Gastrocnemius medialis (tissue), 4 donors: ENCODE measurements at regions not wholly inside any gene's neighbourhood (a gene's known extent, or its start where the extent isn't known, plus 50 kb on each side); places are given as distances from the start of the nearest gene placed in this dataset.
A peak's percentile ranks its signal among the peaks of the same experiment; 100 is the strongest.

Experiments used
- ATAC-seq, 2 donors: fragments of 150-250 bp; one replicate each; pipeline ENCODE4 v1.9.1; 2016
- DNase-seq, 2 donors: peaks; one replicate each; pipeline ENCODE4 v3.0.0-alpha.2; 2019
- H3K27ac ChIP-seq, 4 donors: fragments of 200-600 bp; sonication (generic); 1 replicate in 1 of 4; 2 replicates in 3 of 4; pipeline ENCODE4 v1.5.1; 2016 to 2018; ENCODE audit warnings: mild to moderate bottlenecking in 2 of 4, moderate library complexity in 1 of 4
- H3K27me3 ChIP-seq, 3 donors: fragments of 200-600 bp; sonication (generic) in 2 of 3; 1 replicate in 1 of 3; 2 replicates in 2 of 3; pipeline versions ENCODE4 v1.5.1 to v1.6.0; 2016 to 2019; ENCODE audit warnings: mild to moderate bottlenecking in 1 of 3, moderate library complexity in 1 of 3
- H3K36me3 ChIP-seq, 2 donors: fragments of 200-600 bp; sonication (generic) in 1 of 2; one replicate each; pipeline ENCODE4 v1.5.1; 2017 to 2018
- H3K4me1 ChIP-seq, 2 donors: fragments of 200-600 bp; sonication (generic) in 1 of 2; one replicate each; pipeline ENCODE4 v1.5.1; 2016 to 2017; ENCODE audit warnings: mild to moderate bottlenecking in 2 of 2
- H3K4me3 ChIP-seq, 4 donors: fragments of 200-600 bp; sonication (generic) in 3 of 4; 1 replicate in 1 of 4; 2 replicates in 3 of 4; pipeline ENCODE4 v1.5.1; 2016 to 2019; ENCODE audit warnings: mild to moderate bottlenecking in 2 of 4
- H3K9me3 ChIP-seq, 3 donors: fragments of 200-600 bp; sonication (generic) in 2 of 3; 1 replicate in 1 of 3; 2 replicates in 2 of 3; pipeline ENCODE4 v1.5.1; 2016 to 2019
- POLR2A ChIP-seq, 2 donors: fragments of 450-650 bp; IDR thresholded peaks; one replicate each; pipeline ENCODE4 v1.6.1; 2017; ENCODE audit warnings: antibody characterized with exemption in 2 of 2, mild to moderate bottlenecking in 2 of 2, moderate library complexity in 2 of 2
- in situ Hi-C, 4 donors: fragments of 200-750 bp; cut with MboI; loops; one replicate each; pipeline versions ENCODE4 v1.15.0 to v1.8.0; 2017; ENCODE audit warnings: low sequenced_read_pairs in 4 of 4
- intact Hi-C: fragments of 100-400 bp; cut with DNase I; formaldehyde crosslinking; loops from one replicate; pipeline ENCODE4 v1.15.1; 2023; ENCODE audit warnings: low total_unique reads
- TF ChIP-seq, protein P1 (sequence below), 5 experiments: fragments of 450-650 bp in 3 of 5; fragments of 200-600 bp in 2 of 5; sonication (generic) in 2 of 5; IDR thresholded peaks in 4 of 5; conservative IDR thresholded peaks in 1 of 5; 1 replicate in 4 of 5; 2 replicates in 1 of 5; pipeline ENCODE4 v1.5.1; 2016 to 2019; ENCODE audit warnings: antibody characterized with exemption in 5 of 5, mild to moderate bottlenecking in 3 of 5, moderate library complexity in 3 of 5

DNA sequence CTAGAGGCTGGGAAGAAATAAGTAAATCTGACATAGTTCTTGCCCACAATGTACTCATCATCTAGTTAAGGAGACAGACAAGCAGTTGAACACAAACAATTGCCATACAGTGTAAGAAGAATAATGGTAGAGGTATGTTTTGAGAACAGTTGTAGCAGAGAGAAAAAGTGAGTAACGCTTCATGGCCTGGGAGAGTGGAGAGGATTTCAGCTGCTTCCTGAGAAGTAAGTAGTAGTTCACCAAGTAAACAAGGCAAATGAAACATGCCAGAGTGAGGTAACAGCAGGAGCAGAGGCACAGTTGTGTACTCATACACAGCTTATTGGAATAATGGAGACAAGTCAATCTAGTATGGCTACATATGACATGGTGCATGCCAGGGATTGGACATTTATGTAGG lies 53.6 kb upstream of the RAP2C start:
- H3K9me3 ChIP-seq: no peaks in the 10 kb centered on the region
- in situ Hi-C loops: no loop called here
- intact Hi-C loops: no loop called here

DNA sequence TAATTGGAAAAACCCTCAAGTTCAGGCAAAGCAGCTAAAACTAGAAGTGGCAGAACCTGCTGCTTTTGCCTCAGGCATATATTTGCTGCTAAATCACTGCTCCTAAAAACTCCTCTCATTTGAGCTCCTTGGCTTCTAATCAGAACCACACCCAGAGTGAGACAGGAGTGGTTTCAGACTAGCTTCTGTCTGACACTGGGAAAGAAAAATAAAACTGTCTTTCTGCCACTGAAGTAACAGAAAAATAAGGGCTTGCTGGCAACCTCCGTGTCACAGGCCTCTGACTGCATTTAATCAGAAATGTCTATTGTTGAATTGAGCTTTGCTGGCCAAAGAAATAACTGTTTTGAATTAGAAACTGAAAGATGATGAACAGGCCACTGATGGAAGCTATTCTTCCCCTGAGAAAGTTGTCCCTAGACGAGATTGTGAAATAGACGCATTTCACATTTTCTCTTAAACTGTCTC lies 52.1 kb upstream of the RAP2C start:
- H3K4me3 ChIP-seq: no peak overlapping the region
- H3K27ac ChIP-seq: peak overlapping the region; percentile 48 to 61 (median 54)
- peak; percentile 43 to 56 for ATAC-seq
- TF ChIP-seq, protein P1, sequence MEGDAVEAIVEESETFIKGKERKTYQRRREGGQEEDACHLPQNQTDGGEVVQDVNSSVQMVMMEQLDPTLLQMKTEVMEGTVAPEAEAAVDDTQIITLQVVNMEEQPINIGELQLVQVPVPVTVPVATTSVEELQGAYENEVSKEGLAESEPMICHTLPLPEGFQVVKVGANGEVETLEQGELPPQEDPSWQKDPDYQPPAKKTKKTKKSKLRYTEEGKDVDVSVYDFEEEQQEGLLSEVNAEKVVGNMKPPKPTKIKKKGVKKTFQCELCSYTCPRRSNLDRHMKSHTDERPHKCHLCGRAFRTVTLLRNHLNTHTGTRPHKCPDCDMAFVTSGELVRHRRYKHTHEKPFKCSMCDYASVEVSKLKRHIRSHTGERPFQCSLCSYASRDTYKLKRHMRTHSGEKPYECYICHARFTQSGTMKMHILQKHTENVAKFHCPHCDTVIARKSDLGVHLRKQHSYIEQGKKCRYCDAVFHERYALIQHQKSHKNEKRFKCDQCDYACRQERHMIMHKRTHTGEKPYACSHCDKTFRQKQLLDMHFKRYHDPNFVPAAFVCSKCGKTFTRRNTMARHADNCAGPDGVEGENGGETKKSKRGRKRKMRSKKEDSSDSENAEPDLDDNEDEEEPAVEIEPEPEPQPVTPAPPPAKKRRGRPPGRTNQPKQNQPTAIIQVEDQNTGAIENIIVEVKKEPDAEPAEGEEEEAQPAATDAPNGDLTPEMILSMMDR (IDR thresholded peaks at IDR 0.05 in 4 of 5, conservative IDR thresholded peaks at IDR 0.05 in 1 of 5): no peak
- TF ChIP-seq POLR2A (IDR thresholded peaks at IDR 0.05): no peak
- H3K27me3 ChIP-seq: no peaks in the 10 kb centered on the region
- DNase-seq: peak in 1 of 2 donors; percentile 19
- H3K36me3 ChIP-seq: no peaks in the 10 kb centered on the region
- intact Hi-C loops: no loop called here
- in situ Hi-C loops: no loop called here
- H3K9me3 ChIP-seq: no peaks in the 10 kb centered on the region
- no peaks in the 10 kb centered on the region for H3K4me1 ChIP-seq

More for the DNA sequence above, 53.6 kb upstream of the RAP2C start:
- DNase-seq (no peak), ATAC-seq (no peak)
- TF ChIP-seq, protein P1 (IDR thresholded peaks at IDR 0.05 in 4 of 5, conservative IDR thresholded peaks at IDR 0.05 in 1 of 5): no peak
- TF ChIP-seq POLR2A (IDR thresholded peaks at IDR 0.05): no peak
- H3K27ac ChIP-seq: peak overlapping the region; percentile 48 to 55 (median 54)
- H3K4me3 ChIP-seq: no peak overlapping the region
- H3K4me1 ChIP-seq: no peaks in the 10 kb centered on the region
- H3K36me3 ChIP-seq: no peaks in the 10 kb centered on the region
- H3K27me3 ChIP-seq: no peaks in the 10 kb centered on the region

DNA sequence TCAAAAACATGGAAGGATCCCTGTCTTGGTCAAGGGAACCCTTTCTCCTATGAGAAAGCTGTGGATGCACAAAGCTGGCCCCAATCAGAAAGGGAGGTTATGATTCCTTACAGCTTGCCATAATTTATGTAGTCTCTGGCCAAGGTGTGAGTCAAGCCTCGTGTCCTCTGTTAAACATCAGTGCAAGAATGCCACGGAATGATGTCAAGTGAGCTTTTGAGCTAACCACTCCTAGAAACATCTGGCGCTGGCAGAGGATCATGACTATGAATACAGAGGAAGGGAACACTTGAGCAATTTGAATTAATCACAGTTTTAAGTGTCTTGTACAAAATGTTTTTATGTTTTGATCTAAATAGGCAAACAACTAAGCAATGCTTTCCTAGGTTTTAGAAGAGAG lies 51.5 kb upstream of the RAP2C start:
- ATAC-seq (peak; percentile 80 to 81), DNase-seq (peak; percentile 49 to 71)
- H3K27ac ChIP-seq: peak overlapping the region; percentile 43 to 61 (median 54)
- intact Hi-C loops: no loop called here
- no peaks in the 10 kb centered on the region for H3K9me3 ChIP-seq
- H3K27me3 ChIP-seq: no peaks in the 10 kb centered on the region
- in situ Hi-C loops: no loop called here
- H3K4me1 ChIP-seq: no peaks in the 10 kb centered on the region
- TF ChIP-seq, protein P1 (IDR thresholded peaks at IDR 0.05 in 4 of 5, conservative IDR thresholded peaks at IDR 0.05 in 1 of 5): no peak
- no peak for TF ChIP-seq POLR2A (IDR thresholded peaks at IDR 0.05)
- no peak overlapping the region for H3K4me3 ChIP-seq
- H3K36me3 ChIP-seq: no peaks in the 10 kb centered on the region

DNA sequence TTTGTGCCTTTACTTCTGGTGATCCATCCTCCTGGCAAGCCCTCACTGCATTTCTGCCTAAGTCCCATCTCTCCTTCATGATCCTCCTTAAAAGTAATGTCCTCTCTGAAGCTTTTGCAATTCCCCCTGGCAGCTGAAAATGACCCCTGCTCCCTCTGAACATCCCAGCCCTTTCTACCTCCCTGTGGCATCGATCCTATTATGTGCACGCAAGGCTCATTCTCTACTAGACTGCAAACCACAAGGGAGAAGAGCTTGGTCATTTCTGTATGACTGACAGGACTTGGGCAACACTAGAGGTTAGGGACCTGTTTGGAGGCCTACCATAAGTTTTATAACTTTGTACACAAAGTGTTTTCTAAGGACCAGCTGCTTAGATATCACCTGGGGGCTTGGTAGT lies 50.8 kb upstream of the RAP2C start:
- no peaks in the 10 kb centered on the region for H3K27me3 ChIP-seq
- H3K9me3 ChIP-seq: no peaks in the 10 kb centered on the region
- DNase-seq: peak; percentile 13 to 57
- in situ Hi-C loops (no loop called here), intact Hi-C loops (no loop called here)
- no peaks in the 10 kb centered on the region for H3K4me1 ChIP-seq
- no peaks in the 10 kb centered on the region for H3K36me3 ChIP-seq
- TF ChIP-seq POLR2A (IDR thresholded peaks at IDR 0.05): no peak
- TF ChIP-seq, protein P1 (IDR thresholded peaks at IDR 0.05 in 4 of 5, conservative IDR thresholded peaks at IDR 0.05 in 1 of 5): no peak
- peak overlapping the region; percentile 26 to 43 (median 36) for H3K27ac ChIP-seq
- ATAC-seq: peak; percentile 57 to 75
- no peak overlapping the region for H3K4me3 ChIP-seq
